EL (cell line): ENCODE measurements at regions not wholly inside any gene's neighbourhood (a gene's known extent, or its start where the extent isn't known, plus 50 kb on each side); places are given as distances from the start of the nearest gene placed in this dataset.

Experiments used
- DNase-seq: peaks from one replicate; pipeline ENCODE4 v3.0.0-alpha.2; 2016

GRCh38 chr4:104969394-104970082 is 177.1 kb upstream of the TET2 start:
- DNase-seq, result no peak

DNA sequence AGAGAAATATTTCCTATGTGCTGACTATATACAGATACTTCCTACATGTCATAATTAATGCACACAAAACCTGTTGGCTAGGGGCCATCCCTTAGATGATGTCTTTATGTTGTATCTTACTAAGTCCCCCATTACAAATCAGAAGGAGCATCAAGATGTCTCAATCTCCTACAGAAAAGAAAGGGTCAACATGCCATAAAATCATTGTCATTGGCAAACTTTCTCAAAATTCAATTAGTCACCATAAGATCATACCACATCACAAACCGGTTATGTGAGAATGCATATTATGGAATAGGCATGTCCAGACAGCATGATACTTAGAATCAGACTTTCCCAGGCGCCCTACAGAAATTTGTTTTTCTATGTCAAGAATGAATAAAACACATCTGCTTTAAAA is 175.2 kb upstream of the TET2 start:
- DNase-seq, result no peak

GRCh38 chr4:104973708-104974107 is 173.0 kb upstream of the TET2 start:
- DNase-seq, result no peak

- no peak for DNase-seq
These were observed 171.1 kb upstream of the TET2 start for GRCh38 chr4:104975617-104976016.

- no peak for DNase-seq
These were observed 170.4 kb upstream of the TET2 start for GRCh38 chr4:104976262-104976661.

DNA sequence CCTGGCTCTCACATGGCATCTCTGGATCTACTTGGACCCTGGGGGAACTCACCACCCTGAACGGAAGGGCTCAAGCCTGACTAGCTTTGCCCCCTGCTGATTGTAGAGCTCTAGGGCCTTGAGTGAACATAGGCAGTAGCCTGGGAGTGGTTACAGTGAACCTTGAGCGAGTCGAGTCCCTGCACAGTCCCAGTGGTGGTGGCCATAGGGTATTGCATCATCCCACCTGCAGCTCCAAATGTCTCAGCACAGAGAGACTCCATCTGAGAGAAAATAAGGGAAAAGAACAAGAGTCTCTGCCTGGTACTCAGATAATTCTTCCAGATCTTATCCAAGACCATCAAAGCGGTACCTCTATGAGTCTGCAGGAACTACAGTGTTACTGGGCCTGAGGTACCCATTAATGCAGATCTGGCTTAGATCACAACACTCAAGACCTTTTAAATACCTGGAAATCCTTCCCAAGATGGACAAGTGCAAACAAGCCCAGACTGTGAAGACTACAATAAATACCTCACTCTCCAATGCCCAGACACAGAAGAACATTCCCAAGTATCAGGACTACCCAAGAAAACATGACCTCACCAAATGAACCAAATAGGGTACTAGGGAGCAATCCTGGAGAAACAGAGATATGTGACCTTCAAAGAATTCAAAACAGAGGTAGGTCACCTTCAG is 167.5 kb upstream of the TET2 start:
- DNase-seq, result no peak

DNA sequence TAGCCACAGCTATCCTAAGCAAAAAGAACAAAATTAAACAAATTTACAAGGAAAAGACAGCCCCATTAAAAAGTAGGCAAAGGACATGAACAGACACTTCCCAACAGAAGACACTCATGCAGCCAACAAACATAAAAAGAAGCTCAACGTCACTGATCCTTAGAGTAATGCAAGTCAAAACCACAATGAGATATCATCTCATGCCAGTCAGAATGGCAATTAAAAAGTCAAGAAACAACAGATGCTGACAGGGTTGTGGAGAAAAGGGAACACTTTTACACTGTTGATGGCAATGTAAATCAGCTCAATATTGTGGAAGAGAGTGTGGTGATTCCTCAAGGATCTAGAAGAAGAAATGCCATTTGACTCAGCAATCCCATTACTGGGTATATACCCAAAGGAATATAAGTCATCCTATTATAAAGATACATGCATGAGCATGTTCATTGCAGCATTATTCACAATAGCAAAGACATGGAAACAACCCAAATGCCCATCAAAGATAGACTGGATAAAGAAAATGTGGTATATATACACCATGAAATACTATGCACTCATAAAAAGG is 163.0 kb upstream of the TET2 start:
- no peak for DNase-seq

DNA sequence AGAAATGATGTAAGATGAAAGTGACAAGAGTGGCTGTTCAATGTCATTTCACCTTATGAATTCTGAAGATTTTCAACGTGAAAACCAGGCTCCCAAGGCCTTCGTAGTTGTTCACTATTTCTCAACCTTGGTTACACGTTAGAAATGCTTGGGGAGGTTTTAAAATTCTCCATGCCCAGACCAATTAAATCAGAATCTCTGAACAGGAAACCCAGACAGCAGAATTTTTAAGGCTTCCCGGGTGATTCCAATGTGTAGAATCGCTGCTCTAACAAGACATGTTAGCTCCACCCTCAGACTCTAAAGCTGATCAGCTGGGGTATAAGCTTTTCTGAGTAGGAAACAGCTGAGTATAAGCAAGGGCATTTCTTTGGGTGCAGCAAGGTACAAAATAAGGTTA is 160.4 kb upstream of the TET2 start:
- DNase-seq, result no peak

GRCh38 chr4:104989371-104989770 is 157.3 kb upstream of the TET2 start:
- no peak for DNase-seq

DNA sequence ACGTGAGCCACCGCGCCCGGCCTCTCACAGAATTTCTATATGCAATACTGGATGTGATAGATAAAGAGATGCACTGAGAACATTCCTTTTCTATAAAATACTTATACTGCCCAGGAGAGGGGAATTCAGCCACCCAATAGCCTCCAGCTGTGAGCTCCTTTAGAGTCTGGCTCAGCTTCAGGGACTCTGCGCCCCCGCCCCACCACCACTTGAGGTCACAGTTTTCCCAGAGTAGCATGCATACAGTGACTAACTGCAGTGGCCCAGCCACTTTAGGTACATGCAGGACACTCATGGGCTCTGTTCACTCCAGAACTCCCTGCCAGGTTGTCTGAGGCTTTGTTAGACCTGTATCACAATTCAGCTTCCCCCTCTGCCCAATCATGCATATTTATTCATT is 144.4 kb upstream of the TET2 start:
- DNase-seq, result no peak

DNA sequence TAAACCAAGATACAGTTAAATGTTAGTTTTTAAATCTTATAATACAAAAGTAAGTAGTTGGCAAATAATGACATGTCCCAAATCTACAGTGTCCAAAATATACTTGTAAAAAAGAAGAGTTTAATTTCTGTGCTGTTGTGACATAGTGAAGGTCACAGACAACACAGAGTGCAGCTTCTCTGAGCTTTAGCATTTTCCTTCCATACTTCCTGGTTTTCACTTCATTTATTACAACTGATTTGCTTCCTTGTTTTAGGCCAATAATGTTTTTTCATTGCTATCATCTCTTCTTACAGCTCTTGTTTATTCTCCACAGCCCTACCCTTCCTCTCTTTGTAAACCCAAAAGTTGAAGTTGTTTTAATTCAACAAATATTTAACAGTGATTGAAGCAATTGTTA is 132.4 kb upstream of the TET2 start:
- DNase-seq, result no peak

DNA sequence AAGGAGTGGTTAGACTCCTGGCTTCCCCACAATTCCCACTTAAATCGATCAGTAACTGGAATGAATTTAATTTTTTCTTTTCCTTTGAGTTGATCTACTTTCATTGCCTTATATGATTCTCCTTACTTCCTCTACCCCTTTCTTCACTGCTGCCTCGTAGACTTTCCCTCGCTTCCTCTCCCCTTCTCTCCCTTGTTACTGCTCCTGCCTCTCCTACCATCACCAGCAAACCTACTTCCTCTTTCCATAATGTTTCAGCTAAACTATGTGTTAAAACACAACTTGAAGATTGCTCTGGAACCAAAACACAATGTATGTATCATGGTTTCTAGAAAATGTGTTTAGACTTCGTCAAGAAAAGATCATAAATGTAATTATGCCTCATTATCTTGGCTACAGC is 132.0 kb upstream of the TET2 start:
- no peak for DNase-seq

GRCh38 chr4:105015750-105016149 is 130.9 kb upstream of the TET2 start:
- DNase-seq, result no peak

DNA sequence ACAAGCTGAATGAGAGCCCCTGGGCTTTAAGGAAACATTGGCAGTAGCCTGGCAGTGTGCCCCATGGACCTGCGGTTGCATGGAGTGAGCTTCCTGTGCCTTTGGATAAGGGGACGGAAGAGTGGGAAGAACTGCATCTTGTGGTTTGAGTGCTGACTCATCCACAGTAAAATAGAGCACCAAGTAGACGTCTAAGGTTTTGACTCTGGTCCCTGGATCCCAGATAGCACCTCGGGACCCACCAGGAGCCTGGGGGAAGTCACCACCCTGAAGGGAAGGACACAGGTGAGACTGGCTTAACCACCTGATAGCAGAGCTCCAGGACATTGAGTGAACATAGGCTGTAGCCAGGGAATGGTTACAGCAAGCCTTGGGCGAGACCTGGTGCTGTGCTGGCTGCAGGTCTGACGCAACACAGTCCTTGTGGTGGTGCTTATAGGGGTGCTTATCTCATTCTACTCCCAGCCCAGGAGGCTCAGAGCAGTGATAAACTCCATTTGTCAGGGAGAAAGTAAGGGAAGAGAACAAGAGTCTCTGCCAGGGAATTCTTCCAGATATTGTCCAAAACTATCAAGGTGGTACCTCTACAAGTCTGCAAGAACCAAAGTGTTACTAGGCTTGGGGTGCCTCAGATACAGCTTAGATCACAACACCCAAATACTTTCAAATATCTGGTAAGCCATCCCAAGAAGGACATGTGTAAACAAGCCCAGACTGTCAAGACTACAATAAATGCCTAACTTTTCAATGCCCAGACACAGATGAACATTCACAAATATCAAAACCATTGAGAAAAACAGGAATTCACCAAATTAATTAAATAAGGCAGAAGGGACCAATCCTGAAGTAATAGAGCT is 123.6 kb upstream of the TET2 start:
- peak; percentile 67 for DNase-seq

- no peak for DNase-seq
These were observed 123.0 kb upstream of the TET2 start for GRCh38 chr4:105023668-105024055.

GRCh38 chr4:105025263-105026017 is 121.2 kb upstream of the TET2 start:
- DNase-seq, result no peak

DNA sequence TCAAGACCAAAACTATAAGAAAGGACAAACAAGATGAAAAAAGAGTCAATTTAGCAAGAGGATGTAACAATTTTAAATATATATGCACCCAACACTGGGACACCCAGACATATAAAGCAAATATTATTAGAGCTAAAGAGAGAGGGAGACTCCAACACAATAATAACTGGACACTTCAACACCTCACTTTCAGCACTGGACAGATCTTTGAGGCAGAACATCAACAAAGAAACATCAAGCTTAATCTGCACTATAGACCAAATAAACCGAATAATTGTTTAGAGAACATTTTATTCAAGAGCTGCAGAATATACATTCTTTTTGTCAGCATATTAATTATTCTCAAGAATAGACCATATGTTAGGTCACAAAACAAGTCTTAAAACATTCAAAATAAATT is 109.7 kb upstream of the TET2 start:
- no peak for DNase-seq

DNA sequence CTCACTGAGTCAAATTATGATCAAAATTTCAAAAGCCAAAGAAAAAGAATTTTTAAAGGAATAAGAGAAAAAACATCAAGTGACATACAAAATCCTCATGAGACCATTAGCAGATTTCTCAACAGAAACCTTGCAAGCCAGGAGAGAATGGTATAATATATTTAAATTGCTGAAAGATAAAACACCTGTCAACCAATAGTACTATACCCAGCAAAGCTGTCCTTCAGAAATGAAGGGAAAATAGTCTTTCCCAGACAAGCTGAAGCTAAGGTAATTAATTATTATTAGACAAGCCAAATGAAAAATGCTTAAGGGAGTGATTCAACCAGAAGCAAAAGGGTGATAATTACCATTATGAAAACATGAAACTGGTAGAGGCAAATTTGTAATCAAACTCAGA is 104.2 kb upstream of the TET2 start:
- DNase-seq, result no peak

DNA sequence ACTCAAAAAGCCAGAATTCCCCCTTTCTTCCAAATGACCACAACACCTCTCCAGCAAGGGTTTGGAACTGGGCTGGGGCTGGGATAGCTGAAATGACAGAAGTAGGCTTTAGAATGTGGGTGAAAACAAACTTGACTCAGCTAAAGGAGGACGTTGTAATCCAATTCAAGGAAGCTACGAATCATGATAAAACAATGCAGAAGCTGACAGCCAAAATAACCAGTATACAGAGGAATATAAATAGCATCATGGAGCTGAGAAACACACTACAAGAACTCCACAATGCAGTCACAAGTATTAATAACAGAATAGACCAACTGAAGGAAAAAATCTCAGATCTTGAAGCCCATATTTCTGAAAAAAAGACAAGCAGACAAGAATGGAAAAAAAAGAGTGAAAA is 95.8 kb upstream of the TET2 start:
- DNase-seq, result peak; percentile 28

- DNase-seq, result no peak
These were observed 89.1 kb upstream of the TET2 start for GRCh38 chr4:105057370-105058105.

DNA sequence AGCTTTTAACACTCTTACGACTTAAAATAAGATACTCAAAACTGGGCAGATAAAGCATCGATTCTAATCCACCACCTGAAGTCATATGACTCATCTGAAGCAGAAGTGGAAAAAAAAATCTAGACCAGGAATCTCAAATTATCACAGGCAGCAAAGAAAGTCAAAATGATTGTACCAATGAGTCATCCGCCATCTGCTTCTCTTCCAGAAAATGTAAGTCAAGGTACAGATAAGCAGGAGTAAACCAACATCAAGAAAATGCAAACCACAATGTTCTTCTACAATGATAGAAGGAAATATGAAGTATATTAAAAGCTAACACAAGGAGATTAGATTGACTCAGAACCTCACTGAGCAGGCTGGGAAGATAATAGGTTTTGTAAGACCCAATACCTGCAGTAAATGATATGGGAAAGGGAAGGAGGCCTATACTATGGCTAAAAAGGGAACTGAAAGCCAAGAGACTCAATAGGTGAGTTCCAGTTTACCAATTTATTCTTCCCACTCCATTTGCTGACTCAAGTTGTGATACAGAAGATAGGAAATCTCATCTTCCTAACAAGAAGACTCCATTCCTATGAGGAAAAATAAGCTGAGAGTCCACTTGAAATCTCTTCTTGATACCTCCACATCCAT is 88.4 kb upstream of the TET2 start:
- DNase-seq, result peak; percentile 22

- DNase-seq, result no peak
These were observed 87.3 kb upstream of the TET2 start for GRCh38 chr4:105059337-105059736.
